ENCODE measurements at regions not wholly inside any gene's neighbourhood (a gene's known extent, or its start where the extent isn't known, plus 50 kb on each side); places are given as distances from the start of the nearest gene placed in this dataset.

DNA sequence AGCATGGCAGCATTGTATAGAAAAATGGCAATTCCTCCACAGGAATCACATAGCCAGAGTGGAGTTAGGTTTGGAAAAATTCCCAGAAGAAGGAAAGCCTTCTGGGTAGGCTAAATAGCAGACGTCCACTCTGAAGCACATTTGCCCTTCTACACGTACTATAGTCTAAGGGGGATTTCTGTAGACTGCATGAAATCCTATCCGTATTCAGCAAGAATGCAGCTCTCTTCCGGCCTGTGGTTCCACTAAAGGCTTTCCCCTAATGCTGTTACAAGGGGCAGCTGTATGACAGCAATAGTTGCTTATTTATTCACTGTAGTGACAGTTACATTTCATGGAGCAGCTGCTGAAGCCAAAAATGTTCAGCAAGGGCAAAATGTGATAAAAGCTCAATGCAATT, 263.6 kb downstream of the RWDD3 start:
- WGBS, 2 donors (ENCODE audit: low coverage in 1 of 2) = 68 to 82% methylated on average over 3 to 4 of the region's 4 CpGs
- Histone ChIP-seq H3K9me3 (no peaks in the 10 kb centered on the region), H3K4me3 (no peak overlapping the region), H3K36me3 (no peaks in the 10 kb centered on the region), H3K27ac (no peak overlapping the region), H3K4me1 (no peaks in the 10 kb centered on the region), H3K27me3 (no peaks in the 10 kb centered on the region)
- TF ChIP-seq CTCF (IDR thresholded peaks at IDR 0.05) = no peak
- in situ Hi-C loops (cut with MboI; ENCODE audit: low pct_ligation_motif_present in 1 of 4, low pct_unique_long_range_greater_than_20kb in 1 of 4, low sequenced_read_pairs in 3 of 4) (loop anchor here in 1 of 4 donors (10.0 kb wide), 1 partner anchor 63 kb away; no protein-coding TSS in a partner anchor), intact Hi-C loops (cut with DNase I; ENCODE audit: low total_unique reads) (no loop called here)
- no peak for DNase-seq

DNA sequence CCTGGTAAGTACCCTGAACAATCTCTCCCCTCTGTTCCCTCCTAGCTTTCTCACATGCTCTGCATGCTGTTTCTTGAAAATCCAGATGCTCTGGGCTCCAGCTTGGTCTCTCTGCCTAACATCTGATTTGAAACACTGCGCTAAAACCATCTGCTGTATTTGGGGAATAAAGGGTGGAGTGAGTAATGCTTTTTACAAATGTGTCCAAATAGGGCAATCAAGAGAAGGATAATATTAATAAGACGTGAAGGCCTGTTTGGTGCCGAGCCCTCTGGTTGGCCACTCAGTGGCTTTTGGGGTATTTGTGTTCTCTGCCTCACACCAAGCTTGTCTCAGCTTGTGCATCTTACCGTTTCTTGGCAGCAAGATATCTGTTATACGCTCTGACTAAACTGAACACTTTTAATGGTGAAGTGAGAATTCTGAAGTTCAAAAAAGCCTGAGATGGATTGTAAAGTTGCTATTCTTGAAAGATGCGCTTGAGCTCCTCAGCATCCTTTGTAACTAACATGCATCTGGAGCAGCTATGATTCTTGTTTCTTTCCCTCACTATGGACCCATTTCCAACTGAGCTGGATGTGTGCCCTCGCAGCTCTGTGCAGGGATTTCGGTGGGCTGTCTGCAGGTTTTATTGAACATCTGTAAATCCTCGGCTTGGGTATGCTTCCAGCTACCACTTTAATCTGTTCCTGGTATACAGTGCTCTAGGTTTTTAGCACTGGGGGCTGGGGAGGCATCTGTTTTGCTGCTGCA, 269.4 kb downstream of the RWDD3 start:
- H3K36me3 ChIP-seq = no peaks in the 10 kb centered on the region
- H3K4me3 ChIP-seq = no peak overlapping the region
- no peaks in the 10 kb centered on the region for H3K9me3 ChIP-seq
- TF ChIP-seq CTCF (IDR thresholded peaks at IDR 0.05) (no peak), POLR2AphosphoS5 (IDR thresholded peaks at IDR 0.05) (no peak), POLR2A (IDR thresholded peaks at IDR 0.05) (no peak), EP300 (IDR thresholded peaks at IDR 0.05; ENCODE audit: low read depth) (no peak)
- in situ Hi-C loops (cut with MboI; ENCODE audit: low pct_ligation_motif_present in 1 of 4, low pct_unique_long_range_greater_than_20kb in 1 of 4, low sequenced_read_pairs in 3 of 4) (no loop called here), intact Hi-C loops (cut with DNase I; ENCODE audit: low total_unique reads) (no loop called here)
- no peak overlapping the region for H3K27ac ChIP-seq
- WGBS, 2 donors (ENCODE audit: low coverage in 1 of 2) = 66 to 71% methylated on average over 6 to 9 of the region's 9 CpGs
- DNase-seq = no peak
- H3K27me3 ChIP-seq = no peaks in the 10 kb centered on the region
- no peaks in the 10 kb centered on the region for H3K4me1 ChIP-seq

DNA sequence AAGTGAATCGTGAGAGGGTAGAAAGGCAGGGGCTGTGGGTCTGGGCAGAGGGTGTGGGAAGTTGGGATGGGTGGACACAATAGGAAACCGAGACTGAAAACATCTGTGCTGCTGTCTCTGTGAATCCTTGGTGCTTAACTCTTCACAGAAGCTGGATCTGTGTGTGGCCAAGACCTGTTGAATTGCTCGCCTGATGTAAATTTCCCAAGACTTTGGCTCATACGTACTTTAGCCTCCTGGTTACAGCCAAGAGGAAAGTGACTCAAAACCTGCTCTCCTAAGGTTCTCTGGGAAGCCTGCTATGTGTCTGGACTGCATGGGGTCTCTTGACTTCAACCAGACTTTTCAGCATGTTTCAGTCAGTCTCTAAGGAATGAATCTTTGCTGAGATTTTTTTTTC, 270.3 kb downstream of the RWDD3 start:
- TF ChIP-seq POLR2A (IDR thresholded peaks at IDR 0.05) (no peak), CTCF (IDR thresholded peaks at IDR 0.05) (no peak), POLR2AphosphoS5 (IDR thresholded peaks at IDR 0.05) (no peak), EP300 (IDR thresholded peaks at IDR 0.05; ENCODE audit: low read depth) (no peak)
- Histone ChIP-seq H3K27ac (no peak overlapping the region), H3K36me3 (no peaks in the 10 kb centered on the region), H3K27me3 (no peaks in the 10 kb centered on the region), H3K4me1 (no peaks in the 10 kb centered on the region), H3K4me3 (no peak overlapping the region), H3K9me3 (no peaks in the 10 kb centered on the region)
- intact Hi-C loops (cut with DNase I; ENCODE audit: low total_unique reads) (no loop called here), in situ Hi-C loops (cut with MboI; ENCODE audit: low pct_ligation_motif_present in 1 of 4, low pct_unique_long_range_greater_than_20kb in 1 of 4, low sequenced_read_pairs in 3 of 4) (no loop called here)
- 51 to 61% methylated on average over 3 to 4 of the region's 4 CpGs for WGBS, 2 donors (ENCODE audit: low coverage in 1 of 2)
- DNase-seq = no peak

DNA sequence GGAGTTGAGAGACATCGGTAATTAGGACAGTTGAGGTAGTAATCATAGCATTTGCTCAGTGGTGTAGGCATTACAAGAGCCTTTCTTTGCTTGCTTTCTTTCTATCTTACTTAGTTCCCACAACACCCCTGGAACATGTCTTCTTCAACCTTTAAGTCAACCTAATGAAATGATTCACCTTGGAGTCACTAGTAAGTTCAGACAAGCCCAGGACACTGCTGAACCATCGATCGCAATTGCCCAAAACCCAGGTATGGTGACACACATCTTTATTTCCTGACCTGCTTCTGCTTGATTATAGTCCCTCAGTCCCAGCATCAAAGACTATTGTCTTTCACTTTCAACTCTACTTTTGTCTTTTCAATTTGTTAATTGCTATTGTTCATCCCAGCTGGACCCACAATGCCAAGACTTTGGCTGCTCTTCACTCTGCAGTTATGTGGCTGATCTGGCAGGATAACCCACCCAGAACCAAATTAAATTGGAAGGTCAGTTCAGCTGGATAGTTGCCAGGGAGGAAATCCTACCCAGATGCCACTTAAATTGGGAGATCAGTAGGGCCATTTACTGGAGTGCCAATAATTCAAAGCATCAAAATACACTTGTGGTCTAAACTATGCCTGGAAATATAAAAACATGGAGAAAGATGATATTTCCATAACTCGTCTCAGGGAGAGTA, 272.9 kb downstream of the RWDD3 start:
- H3K27me3 ChIP-seq = no peaks in the 10 kb centered on the region
- no peak overlapping the region for H3K27ac ChIP-seq
- 91 to 92% methylated on average over 3 to 4 of the region's 4 CpGs for WGBS, 2 donors (ENCODE audit: low coverage in 1 of 2)
- H3K9me3 ChIP-seq = no peaks in the 10 kb centered on the region
- in situ Hi-C loops (cut with MboI; ENCODE audit: low pct_ligation_motif_present in 1 of 4, low pct_unique_long_range_greater_than_20kb in 1 of 4, low sequenced_read_pairs in 3 of 4) (no loop called here), intact Hi-C loops (cut with DNase I; ENCODE audit: low total_unique reads) (no loop called here)
- no peaks in the 10 kb centered on the region for H3K36me3 ChIP-seq
- H3K4me1 ChIP-seq = no peaks in the 10 kb centered on the region
- TF ChIP-seq EP300 (IDR thresholded peaks at IDR 0.05; ENCODE audit: low read depth) (no peak), POLR2AphosphoS5 (IDR thresholded peaks at IDR 0.05) (no peak), POLR2A (IDR thresholded peaks at IDR 0.05) (no peak), CTCF (IDR thresholded peaks at IDR 0.05) (no peak)
- H3K4me3 ChIP-seq = no peak overlapping the region
- DNase-seq = no peak
